Osteoblast (primary cell): ENCODE measurements at regions not wholly inside any gene's neighbourhood (a gene's known extent, or its start where the extent isn't known, plus 50 kb on each side); places are given as distances from the start of the nearest gene placed in this dataset.

ENCODE experiments used
- DNase-seq: peaks from one replicate; pipeline ENCODE4 v3.0.0; 2011; ENCODE audit warnings: low spot score, mixed read lengths; ENCODE audit not compliant: insufficient read length; ENCODE audit errors: missing footprints
- H2AFZ ChIP-seq: 2 replicates; pipeline ENCODE4 v1.6.0; 2011; ENCODE audit warnings: mild to moderate bottlenecking, low read length
- H3K27ac ChIP-seq: 2 replicates; pipeline ENCODE4 v1.5.1; 2011; ENCODE audit warnings: mild to moderate bottlenecking, low read depth, low read length, moderate library complexity
- H3K27me3 ChIP-seq: 2 replicates; pipeline ENCODE4 v1.6.0; 2012; ENCODE audit warnings: mild to moderate bottlenecking, control low read depth, inconsistent platforms, low read length, moderate library complexity; ENCODE audit not compliant: insufficient read depth
- H3K36me3 ChIP-seq: 2 replicates; pipeline ENCODE4 v1.5.1; 2011; ENCODE audit warnings: mild to moderate bottlenecking, low read length, control low read depth, moderate library complexity; ENCODE audit not compliant: insufficient read depth
- H3K4me1 ChIP-seq: 2 replicates; pipeline ENCODE4 v1.5.1; 2011; ENCODE audit warnings: mild to moderate bottlenecking, low read length, control low read depth, moderate library complexity; ENCODE audit not compliant: insufficient read depth
- H3K4me2 ChIP-seq: 2 replicates; pipeline ENCODE4 v1.6.0; 2011; ENCODE audit warnings: mild to moderate bottlenecking, low read length; ENCODE audit not compliant: insufficient read depth
- H3K4me3 ChIP-seq: fragments of 200-600 bp; sonication (generic); 3 replicates; pipeline ENCODE4 v1.5.1; 2012; ENCODE audit warnings: mild to moderate bottlenecking, low read length, inconsistent platforms; ENCODE audit not compliant: insufficient read depth
- H3K79me2 ChIP-seq: 2 replicates; pipeline ENCODE4 v1.6.0; 2012; ENCODE audit warnings: mild to moderate bottlenecking, low read length, control low read depth, inconsistent platforms; ENCODE audit not compliant: insufficient read depth
- H3K9me3 ChIP-seq: 2 replicates; pipeline ENCODE4 v1.5.1; 2011; ENCODE audit warnings: low read depth, low read length, control low read depth
- H4K20me1 ChIP-seq: 2 replicates; pipeline ENCODE4 v1.6.0; 2012; ENCODE audit warnings: mild to moderate bottlenecking, low read length, control low read depth; ENCODE audit not compliant: insufficient read depth
- CTCF ChIP-seq: IDR thresholded peaks from 2 replicates; pipeline ENCODE4 v1.5.1; 2011; ENCODE audit warnings: mild to moderate bottlenecking, low read depth, low read length, moderate library complexity; ENCODE audit errors: extremely low read depth

- H3K27me3 ChIP-seq = no peaks in the 10 kb centered on the region
- no peak overlapping the region for H3K4me3 ChIP-seq
- H3K4me2 ChIP-seq = no peak overlapping the region
- no peaks in the 10 kb centered on the region for H3K79me2 ChIP-seq
- no peak overlapping the region for H3K27ac ChIP-seq
- no peaks in the 10 kb centered on the region for H3K9me3 ChIP-seq
- no peak for DNase-seq
- H4K20me1 ChIP-seq = no peaks in the 10 kb centered on the region
- no peak for TF ChIP-seq CTCF
- H3K4me1 ChIP-seq = no peaks in the 10 kb centered on the region
- H2AFZ ChIP-seq = no peak overlapping the region
- H3K36me3 ChIP-seq = no peaks in the 10 kb centered on the region
Observed at GRCh38 chr6:163764565-163764964, 350.0 kb downstream of the QKI start.

GRCh38 chr6:163761481-163761880, 347.0 kb downstream of the QKI start:
- no peak overlapping the region for H3K27ac ChIP-seq
- H3K4me1 ChIP-seq = no peaks in the 10 kb centered on the region
- H2AFZ ChIP-seq = no peak overlapping the region
- H3K4me2 ChIP-seq = no peak overlapping the region
- H3K27me3 ChIP-seq = no peaks in the 10 kb centered on the region
- H3K36me3 ChIP-seq = no peaks in the 10 kb centered on the region
- TF ChIP-seq CTCF = no peak
- H3K4me3 ChIP-seq = no peak overlapping the region
- no peaks in the 10 kb centered on the region for H3K9me3 ChIP-seq
- no peak for DNase-seq
- no peaks in the 10 kb centered on the region for H4K20me1 ChIP-seq
- no peaks in the 10 kb centered on the region for H3K79me2 ChIP-seq

GRCh38 chr6:163760860-163761259, 346.3 kb downstream of the QKI start:
- Histone ChIP-seq H3K27ac (no peak overlapping the region), H3K79me2 (no peaks in the 10 kb centered on the region), H3K9me3 (no peaks in the 10 kb centered on the region), H2AFZ (no peak overlapping the region), H3K4me1 (no peaks in the 10 kb centered on the region), H3K4me3 (no peak overlapping the region), H4K20me1 (no peaks in the 10 kb centered on the region), H3K27me3 (no peaks in the 10 kb centered on the region), H3K4me2 (no peak overlapping the region), H3K36me3 (no peaks in the 10 kb centered on the region)
- no peak for DNase-seq
- TF ChIP-seq CTCF = no peak

GRCh38 chr6:163759542-163759941, 345.0 kb downstream of the QKI start:
- H3K9me3 ChIP-seq = no peaks in the 10 kb centered on the region
- no peaks in the 10 kb centered on the region for H3K4me1 ChIP-seq
- no peaks in the 10 kb centered on the region for H3K27me3 ChIP-seq
- H2AFZ ChIP-seq = no peak overlapping the region
- no peak for DNase-seq
- no peak overlapping the region for H3K4me3 ChIP-seq
- no peaks in the 10 kb centered on the region for H3K79me2 ChIP-seq
- no peaks in the 10 kb centered on the region for H3K36me3 ChIP-seq
- no peak overlapping the region for H3K4me2 ChIP-seq
- H3K27ac ChIP-seq = no peak overlapping the region
- TF ChIP-seq CTCF = no peak
- no peaks in the 10 kb centered on the region for H4K20me1 ChIP-seq
